Glutamatergic neuron (in vitro differentiated cells): ENCODE measurements at regions not wholly inside any gene's neighbourhood (a gene's known extent, or its start where the extent isn't known, plus 50 kb on each side); places are given as distances from the start of the nearest gene placed in this dataset.
A peak's percentile ranks its signal among the peaks of the same experiment; 100 is the strongest.

Experiments used
- DNase-seq: peaks from one replicate; pipeline ENCODE4 v3.0.0; 2022
- H3K27ac Mint-ChIP-seq: one replicate; pipeline ENCODE4 v1.8.0; 2020; ENCODE audit warnings: mild to moderate bottlenecking, mixed read lengths, inconsistent platforms; ENCODE audit not compliant: unreplicated experiment
- H3K27me3 Mint-ChIP-seq: one replicate; pipeline ENCODE4 v1.8.0; 2020; ENCODE audit warnings: mild to moderate bottlenecking, moderate library complexity, mixed read lengths, inconsistent platforms; ENCODE audit not compliant: unreplicated experiment
- H3K36me3 Mint-ChIP-seq: one replicate; pipeline ENCODE4 v1.8.0; 2020; ENCODE audit warnings: mild to moderate bottlenecking, mixed read lengths, inconsistent platforms; ENCODE audit not compliant: unreplicated experiment
- H3K4me1 Mint-ChIP-seq: one replicate; pipeline ENCODE4 v1.8.0; 2020; ENCODE audit warnings: mild to moderate bottlenecking, low read depth, mixed read lengths, inconsistent platforms; ENCODE audit not compliant: unreplicated experiment
- H3K4me3 Mint-ChIP-seq: one replicate; pipeline ENCODE4 v1.8.0; 2020; ENCODE audit warnings: mild to moderate bottlenecking, mixed read lengths, inconsistent platforms; ENCODE audit not compliant: unreplicated experiment
- H3K9me3 Mint-ChIP-seq: one replicate; pipeline ENCODE4 v1.8.0; 2020; ENCODE audit warnings: mild to moderate bottlenecking, moderate library complexity, mixed read lengths, inconsistent platforms; ENCODE audit not compliant: unreplicated experiment
- CTCF ChIP-seq: fragments of 200-600 bp; sonication (generic); IDR thresholded peaks from one replicate; pipeline ENCODE4 v1.5.0; 2021; ENCODE audit not compliant: partially characterized antibody, unreplicated experiment

- no peak overlapping the region for H3K4me3 Mint-ChIP-seq
- no peaks in the 10 kb centered on the region for H3K27me3 Mint-ChIP-seq
Measured at GRCh38 chr20:59400708-59401107, 100.3 kb downstream of the EDN3 start.

GRCh38 chr20:59402681-59403080 is 102.3 kb downstream of the EDN3 start:
- Mint-ChIP-seq H3K9me3 (no peaks in the 10 kb centered on the region), H3K4me3 (no peak overlapping the region), H3K36me3 (no peaks in the 10 kb centered on the region), H3K27ac (no peak overlapping the region), H3K27me3 (peaks cover 3% of the 10 kb centered on the region), H3K4me1 (peaks cover 16% of the 10 kb centered on the region)
- TF ChIP-seq CTCF, result no peak
- DNase-seq, result no peak

More at GRCh38 chr20:59400708-59401107, 100.3 kb downstream of the EDN3 start:
- no peak for TF ChIP-seq CTCF
- Mint-ChIP-seq H3K27ac (no peak overlapping the region), H3K9me3 (no peaks in the 10 kb centered on the region), H3K36me3 (no peaks in the 10 kb centered on the region), H3K4me1 (peaks cover 13% of the 10 kb centered on the region)
- no peak for DNase-seq

GRCh38 chr20:59403261-59403961 is 103.0 kb downstream of the EDN3 start:
- Mint-ChIP-seq H3K9me3 (no peaks in the 10 kb centered on the region), H3K4me3 (peak overlapping the region; percentile 75), H3K36me3 (no peaks in the 10 kb centered on the region), H3K27me3 (peaks cover 3% of the 10 kb centered on the region), H3K27ac (no peak overlapping the region), H3K4me1 (peaks cover 16% of the 10 kb centered on the region)
- peak; percentile 86 for DNase-seq
- peak; percentile 100 for TF ChIP-seq CTCF

GRCh38 chr20:59403962-59404314 is 103.5 kb downstream of the EDN3 start:
- H3K36me3 Mint-ChIP-seq, result no peaks in the 10 kb centered on the region
- peak overlapping the region; percentile 61 for H3K4me3 Mint-ChIP-seq
- no peak for DNase-seq
- no peak overlapping the region for H3K27ac Mint-ChIP-seq
- peaks cover 16% of the 10 kb centered on the region for H3K4me1 Mint-ChIP-seq
- H3K27me3 Mint-ChIP-seq, result peaks cover 3% of the 10 kb centered on the region
- TF ChIP-seq CTCF, result peak; percentile 76
- no peaks in the 10 kb centered on the region for H3K9me3 Mint-ChIP-seq

- no peaks in the 10 kb centered on the region for H3K9me3 Mint-ChIP-seq
- H3K27me3 Mint-ChIP-seq, result peaks cover 3% of the 10 kb centered on the region
- TF ChIP-seq CTCF, result no peak
- no peaks in the 10 kb centered on the region for H3K36me3 Mint-ChIP-seq
- no peak for DNase-seq
- no peak overlapping the region for H3K4me3 Mint-ChIP-seq
- no peak overlapping the region for H3K27ac Mint-ChIP-seq
- H3K4me1 Mint-ChIP-seq, result peaks cover 16% of the 10 kb centered on the region
Measured at GRCh38 chr20:59404749-59405148, 104.3 kb downstream of the EDN3 start.
